K562 (cell line): ENCODE measurements at regions not wholly inside any gene's neighbourhood (a gene's known extent, or its start where the extent isn't known, plus 50 kb on each side); places are given as distances from the start of the nearest gene placed in this dataset.

Experiments
- ATAC-seq: fragments of 200-7000 bp; cut with Tn5 transposase; 3 replicates; pipeline ENCODE4 v1.9.1; 2020; ENCODE audit warnings: moderate library complexity
- BruUV-seq: library from RNA; stranded (reverse); fragments of 400-500 nt; replicated peaks from 2 replicates; lab custom pipeline; 2021; lab: Mats Ljungman, UMichigan
- CTCF ChIA-PET: fragments of 300-600 bp; formaldehyde crosslinking; extraction: SDS; loops from one replicate; lab custom pipeline; 2021; ENCODE audit warnings: low intra/inter-chr PET ratio; lab: Yijun Ruan, JAX
- POLR2A ChIA-PET: fragments of 300-600, 350-650 bp; sonication (Branson Sonifier 250); formaldehyde crosslinking; extraction: SDS; loops from one replicate; lab custom pipeline; 2021; ENCODE audit warnings: antibody characterized with exemption, inconsistent platforms; lab: Yijun Ruan, JAX
- DNase-seq, 4 experiments: peaks; one replicate each; pipeline versions ENCODE4 v3.0.0 to v3.0.0-alpha.2; 2011 to 2018; ENCODE audit warnings: low spot score in 3 of 4, mixed read lengths in 3 of 4; ENCODE audit errors: extremely low read depth in 1 of 4
- FAIRE-seq: peaks from 2 replicates; lab custom pipeline; 2011; peaks lifted over from hg19 to GRCh38; lab: Jason Lieb, UNC
- H2AFZ ChIP-seq: 2 replicates; pipeline ENCODE4 v1.6.0; 2011; ENCODE audit warnings: low read depth, low read length, control low read depth, inconsistent platforms
- H3K27ac ChIP-seq: fragments of 200-600 bp; 3 replicates; pipeline ENCODE4 v1.8.0; 2011; ENCODE audit warnings: low read depth, mild to moderate bottlenecking, control low read depth, inconsistent platforms, low read length, moderate library complexity, mixed read lengths; ENCODE audit errors: extremely low read depth
- H3K27me3 ChIP-seq, 2 experiments: fragments of 300-600 bp in 1 of 2; 2 replicates in 1 of 2; 3 replicates in 1 of 2; pipeline versions ENCODE4 v1.6.0 to v1.8.0; 2011; ENCODE audit warnings: inconsistent platforms in 2 of 2, low read length in 2 of 2, mild to moderate bottlenecking in 1 of 2, mixed read lengths in 1 of 2, moderate library complexity in 1 of 2; ENCODE audit not compliant: control insufficient read depth in 2 of 2, insufficient read depth in 2 of 2
- H3K36me3 ChIP-seq: fragments of 300-600 bp; 3 replicates; pipeline ENCODE4 v1.8.0; 2011; ENCODE audit warnings: mild to moderate bottlenecking, low read length, inconsistent platforms; ENCODE audit not compliant: control insufficient read depth, insufficient read depth
- H3K4me1 ChIP-seq, 2 experiments: fragments of 200-600 bp in 1 of 2; replicated peaks in 1 of 2; 2 replicates in 1 of 2; 3 replicates in 1 of 2; pipeline versions ENCODE4 v1.5.1 to v1.8.0; 2011; ENCODE audit warnings: inconsistent platforms in 2 of 2, low read length in 2 of 2, mild to moderate bottlenecking in 1 of 2, mixed read lengths in 1 of 2, moderate library complexity in 1 of 2; ENCODE audit not compliant: control insufficient read depth in 2 of 2, insufficient read depth in 2 of 2
- H3K4me2 ChIP-seq: 2 replicates; pipeline ENCODE4 v1.6.1; 2011; ENCODE audit warnings: low read length, control low read depth, inconsistent platforms, mixed read lengths; ENCODE audit not compliant: insufficient read depth
- H3K4me3 ChIP-seq: fragments of 200-600 bp; sonication (generic), shearing (Covaris generic); 2 replicates; pipeline ENCODE4 v1.5.1; 2016; ENCODE audit warnings: control low read depth, inconsistent platforms
- H3K79me2 ChIP-seq: fragments of 200-600 bp; 3 replicates; pipeline ENCODE4 v1.8.0; 2011; ENCODE audit warnings: low read length, inconsistent platforms; ENCODE audit not compliant: control insufficient read depth, insufficient read depth
- H3K9ac ChIP-seq, 2 experiments: 2 replicates each; pipeline versions ENCODE4 v1.6.0 to v1.6.1; 2011; ENCODE audit warnings: low read depth in 2 of 2, low read length in 2 of 2, control low read depth in 1 of 2, inconsistent platforms in 1 of 2, mild to moderate bottlenecking in 1 of 2, mixed read lengths in 1 of 2; ENCODE audit not compliant: insufficient read depth in 1 of 2
- H3K9me1 ChIP-seq: one replicate; pipeline ENCODE4 v1.6.0; 2011; ENCODE audit warnings: inconsistent platforms, mild to moderate bottlenecking, low read length, moderate library complexity; ENCODE audit not compliant: control insufficient read depth, insufficient read depth
- H3K9me3 ChIP-seq: replicated peaks from 2 replicates; pipeline ENCODE4 v1.5.1; 2011; ENCODE audit warnings: low read depth, low read length, inconsistent platforms; ENCODE audit not compliant: control insufficient read depth, insufficient read depth
- H4K20me1 ChIP-seq: replicated peaks from 2 replicates; pipeline ENCODE4 v1.6.1; 2011; ENCODE audit warnings: low read length, inconsistent platforms, mixed read lengths; ENCODE audit not compliant: control insufficient read depth, insufficient read depth
- ZNF696 ChIP-seq: fragments of 250-450 bp; sonication (Bioruptor Pico); conservative IDR thresholded peaks from 2 replicates; pipeline ENCODE4 v1.4.0; 2020; ENCODE audit warnings: mild to moderate bottlenecking, moderate library complexity
- WGBS: fragments of 100-300 bp; shearing (Covaris generic); methylation state at CpG from one replicate; pipeline ENCODE4 v1.1.6; 2016; ENCODE audit warnings: low coverage, mixed read lengths; ENCODE audit not compliant: insufficient coverage; ENCODE audit errors: missing lambda C conversion rate; 5-methylcytosine and 5-hydroxymethylcytosine counted together
- in situ Hi-C: fragments of 300-500 bp; cut with MboI; formaldehyde crosslinking; loops from 4 replicates; pipeline ENCODE4 v1.15.0; 2018; ENCODE audit warnings: inconsistent platforms, mixed read lengths
- intact Hi-C: fragments of 100-400 bp; cut with micrococcal nuclease; formaldehyde crosslinking; loops from 2 replicates; pipeline ENCODE4 v1.14.2; 2022
- TF ChIP-seq, protein P1 (sequence below): sonication (generic); formaldehyde crosslinking; IDR thresholded peaks from 2 replicates; pipeline ENCODE4 v1.8.0; 2023; ENCODE audit warnings: mild to moderate bottlenecking, missing genetic modification reagents
- TF ChIP-seq, protein P2 (sequence below): sonication (generic); formaldehyde crosslinking; IDR thresholded peaks from 2 replicates; pipeline ENCODE4 v1.8.0; 2023; ENCODE audit warnings: mild to moderate bottlenecking, missing genetic modification reagents

DNA sequence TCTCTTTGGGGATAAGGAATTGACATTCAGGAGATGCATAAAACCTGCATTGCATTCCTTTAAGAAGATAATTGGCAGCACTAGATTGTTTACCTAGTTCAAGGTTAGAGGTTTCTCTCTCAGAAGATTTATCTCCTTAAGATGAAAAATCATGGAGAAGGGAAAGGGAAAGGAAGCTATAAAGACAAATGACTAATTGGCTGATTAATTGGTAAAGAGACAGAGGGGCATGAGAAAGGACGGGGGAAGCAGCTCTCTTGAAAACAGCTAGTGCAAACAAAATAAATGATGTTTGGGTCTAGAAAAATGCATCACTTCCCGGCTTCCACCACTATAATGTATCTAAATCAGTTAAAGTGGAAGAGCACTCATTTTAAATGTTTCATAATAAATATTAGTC, 941.2 kb downstream of the XPNPEP1 start:
- H2AFZ ChIP-seq, result no peak overlapping the region
- H3K4me2 ChIP-seq, result no peak overlapping the region
- no peak overlapping the region for H3K27ac ChIP-seq
- FAIRE-seq (no peak), DNase-seq (no peak), ATAC-seq (no peak)
- no peaks in the 10 kb centered on the region for H3K4me1 ChIP-seq
- ChIA-PET POLR2A (no interaction called here), CTCF (no interaction called here)
- H3K9me1 ChIP-seq, result no peaks in the 10 kb centered on the region
- H3K4me3 ChIP-seq, result no peak overlapping the region
- no TSS peak for BruUV-seq
- H3K9me3 ChIP-seq, result no peaks in the 10 kb centered on the region
- no peaks in the 10 kb centered on the region for H3K79me2 ChIP-seq
- intact Hi-C loops, result no loop called here
- no peak for TF ChIP-seq ZNF696
- TF ChIP-seq, protein P1, sequence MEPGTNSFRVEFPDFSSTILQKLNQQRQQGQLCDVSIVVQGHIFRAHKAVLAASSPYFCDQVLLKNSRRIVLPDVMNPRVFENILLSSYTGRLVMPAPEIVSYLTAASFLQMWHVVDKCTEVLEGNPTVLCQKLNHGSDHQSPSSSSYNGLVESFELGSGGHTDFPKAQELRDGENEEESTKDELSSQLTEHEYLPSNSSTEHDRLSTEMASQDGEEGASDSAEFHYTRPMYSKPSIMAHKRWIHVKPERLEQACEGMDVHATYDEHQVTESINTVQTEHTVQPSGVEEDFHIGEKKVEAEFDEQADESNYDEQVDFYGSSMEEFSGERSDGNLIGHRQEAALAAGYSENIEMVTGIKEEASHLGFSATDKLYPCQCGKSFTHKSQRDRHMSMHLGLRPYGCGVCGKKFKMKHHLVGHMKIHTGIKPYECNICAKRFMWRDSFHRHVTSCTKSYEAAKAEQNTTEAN (CRISPR knock-in tag), result no peak
- TF ChIP-seq, protein P2, sequence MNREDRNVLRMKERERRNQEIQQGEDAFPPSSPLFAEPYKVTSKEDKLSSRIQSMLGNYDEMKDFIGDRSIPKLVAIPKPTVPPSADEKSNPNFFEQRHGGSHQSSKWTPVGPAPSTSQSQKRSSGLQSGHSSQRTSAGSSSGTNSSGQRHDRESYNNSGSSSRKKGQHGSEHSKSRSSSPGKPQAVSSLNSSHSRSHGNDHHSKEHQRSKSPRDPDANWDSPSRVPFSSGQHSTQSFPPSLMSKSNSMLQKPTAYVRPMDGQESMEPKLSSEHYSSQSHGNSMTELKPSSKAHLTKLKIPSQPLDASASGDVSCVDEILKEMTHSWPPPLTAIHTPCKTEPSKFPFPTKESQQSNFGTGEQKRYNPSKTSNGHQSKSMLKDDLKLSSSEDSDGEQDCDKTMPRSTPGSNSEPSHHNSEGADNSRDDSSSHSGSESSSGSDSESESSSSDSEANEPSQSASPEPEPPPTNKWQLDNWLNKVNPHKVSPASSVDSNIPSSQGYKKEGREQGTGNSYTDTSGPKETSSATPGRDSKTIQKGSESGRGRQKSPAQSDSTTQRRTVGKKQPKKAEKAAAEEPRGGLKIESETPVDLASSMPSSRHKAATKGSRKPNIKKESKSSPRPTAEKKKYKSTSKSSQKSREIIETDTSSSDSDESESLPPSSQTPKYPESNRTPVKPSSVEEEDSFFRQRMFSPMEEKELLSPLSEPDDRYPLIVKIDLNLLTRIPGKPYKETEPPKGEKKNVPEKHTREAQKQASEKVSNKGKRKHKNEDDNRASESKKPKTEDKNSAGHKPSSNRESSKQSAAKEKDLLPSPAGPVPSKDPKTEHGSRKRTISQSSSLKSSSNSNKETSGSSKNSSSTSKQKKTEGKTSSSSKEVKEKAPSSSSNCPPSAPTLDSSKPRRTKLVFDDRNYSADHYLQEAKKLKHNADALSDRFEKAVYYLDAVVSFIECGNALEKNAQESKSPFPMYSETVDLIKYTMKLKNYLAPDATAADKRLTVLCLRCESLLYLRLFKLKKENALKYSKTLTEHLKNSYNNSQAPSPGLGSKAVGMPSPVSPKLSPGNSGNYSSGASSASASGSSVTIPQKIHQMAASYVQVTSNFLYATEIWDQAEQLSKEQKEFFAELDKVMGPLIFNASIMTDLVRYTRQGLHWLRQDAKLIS (CRISPR knock-in tag), result no peak
- H4K20me1 ChIP-seq, result no peaks in the 10 kb centered on the region
- 0% methylated on average over 2 of the region's 2 CpGs for whole genome bisulfite sequencing
- H3K36me3 ChIP-seq, result no peaks in the 10 kb centered on the region
- H3K27me3 ChIP-seq, result no peaks in the 10 kb centered on the region
- H3K9ac ChIP-seq, result no peak overlapping the region
- in situ Hi-C loops, result no loop called here
